DLD1 (cell line): ENCODE measurements at regions not wholly inside any gene's neighbourhood (a gene's known extent, or its start where the extent isn't known, plus 50 kb on each side); places are given as distances from the start of the nearest gene placed in this dataset.

ENCODE experiments used
- in situ Hi-C: cut with HindIII; loops from 2 replicates; pipeline ENCODE4 v1.10.0; 2017; ENCODE audit warnings: low sequenced_read_pairs

DNA sequence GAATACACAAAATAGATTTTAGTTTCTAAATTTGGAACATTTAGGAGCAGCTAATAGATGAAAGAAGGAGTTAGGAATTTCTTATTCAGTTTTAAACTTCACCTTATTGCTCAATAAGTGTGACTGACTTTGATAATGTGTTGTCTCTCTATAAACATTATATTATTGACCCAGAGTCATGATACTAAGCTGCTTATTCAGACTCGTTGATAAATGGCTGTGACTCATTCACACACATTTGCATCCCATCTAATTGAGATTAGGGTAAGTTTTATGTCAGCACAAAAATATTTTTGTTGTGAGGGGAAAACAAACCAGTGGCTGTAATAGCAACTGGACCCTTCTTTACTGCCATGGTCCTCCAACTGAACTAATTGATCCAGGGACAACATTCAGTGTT lies 137.6 kb downstream of the GOLIM4 start:
- in situ Hi-C loops, result no loop called here

DNA sequence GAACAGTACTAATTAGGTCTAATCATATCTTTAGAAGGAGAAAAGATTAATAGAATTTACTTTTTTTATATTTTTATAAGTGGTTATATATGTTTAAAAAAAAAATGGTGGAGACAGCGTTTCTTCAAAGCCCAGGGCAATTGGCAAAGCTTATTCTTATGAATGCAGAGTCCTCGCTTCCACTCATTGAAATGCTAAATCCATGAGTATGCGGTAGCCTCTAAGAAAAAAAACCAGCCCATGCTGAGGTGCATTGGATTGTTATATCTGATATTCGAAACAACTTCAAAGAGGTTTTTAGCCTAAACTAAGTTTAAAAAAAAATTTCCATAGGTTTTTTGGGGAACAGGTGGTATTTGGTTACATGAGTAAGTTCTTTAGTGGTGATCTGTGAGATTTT lies 142.8 kb downstream of the GOLIM4 start:
- in situ Hi-C loops, result no loop called here

DNA sequence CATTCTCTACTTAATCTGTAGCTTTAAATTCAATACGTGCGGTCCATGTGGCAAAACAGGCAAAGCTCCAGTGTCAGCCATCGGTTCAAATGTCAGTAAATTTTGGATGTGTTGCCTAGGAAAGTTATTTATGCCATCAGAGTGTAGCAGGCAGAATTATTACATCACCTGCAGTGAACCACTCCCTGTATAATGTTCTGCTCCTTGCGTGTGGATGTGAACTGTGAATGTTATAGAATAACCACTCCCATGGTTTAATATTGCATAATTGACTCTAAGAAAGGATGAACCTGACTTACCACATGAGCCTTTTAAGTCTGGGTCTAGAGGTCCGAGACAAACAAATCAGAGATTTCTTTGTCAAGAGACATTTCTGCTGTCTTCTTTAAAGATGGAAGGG lies 145.5 kb downstream of the GOLIM4 start:
- in situ Hi-C loops, result no loop called here

DNA sequence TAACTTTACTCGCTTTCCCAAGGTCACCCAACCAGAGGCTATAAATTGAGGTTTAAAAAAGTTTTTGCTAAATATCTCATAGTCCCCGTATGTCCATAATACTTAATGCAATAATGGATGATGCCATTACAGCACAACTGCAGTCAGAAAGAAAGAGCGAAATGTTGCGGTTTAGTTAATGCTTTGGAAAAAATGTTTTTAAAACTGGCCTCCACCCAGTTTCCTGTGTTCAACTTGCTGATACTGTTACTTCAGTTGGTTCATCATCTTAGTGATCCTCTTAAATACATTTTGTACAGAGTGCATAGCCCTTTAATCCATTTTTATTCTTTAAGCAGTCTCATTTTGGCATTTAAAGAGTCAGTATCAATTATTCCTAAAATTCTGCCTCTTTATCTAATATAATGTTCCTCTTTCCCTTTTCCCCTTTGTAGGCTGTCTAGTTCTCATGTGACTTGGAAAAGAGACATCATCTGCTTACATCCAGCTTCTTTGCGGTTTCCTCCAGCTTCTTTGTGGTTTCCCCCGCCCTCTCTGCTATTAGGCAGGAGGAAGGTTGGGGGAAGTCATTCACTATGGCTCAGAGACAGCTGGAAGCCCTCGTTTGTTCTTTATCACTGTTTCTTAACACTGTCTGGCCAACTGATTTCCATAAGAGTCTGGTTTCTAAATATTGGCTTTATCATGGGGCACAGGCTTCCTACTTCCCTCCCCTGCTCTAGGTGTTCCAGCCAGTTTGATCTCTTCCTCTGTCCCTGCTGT lies 154.3 kb downstream of the GOLIM4 start:
- in situ Hi-C loops, result no loop called here

DNA sequence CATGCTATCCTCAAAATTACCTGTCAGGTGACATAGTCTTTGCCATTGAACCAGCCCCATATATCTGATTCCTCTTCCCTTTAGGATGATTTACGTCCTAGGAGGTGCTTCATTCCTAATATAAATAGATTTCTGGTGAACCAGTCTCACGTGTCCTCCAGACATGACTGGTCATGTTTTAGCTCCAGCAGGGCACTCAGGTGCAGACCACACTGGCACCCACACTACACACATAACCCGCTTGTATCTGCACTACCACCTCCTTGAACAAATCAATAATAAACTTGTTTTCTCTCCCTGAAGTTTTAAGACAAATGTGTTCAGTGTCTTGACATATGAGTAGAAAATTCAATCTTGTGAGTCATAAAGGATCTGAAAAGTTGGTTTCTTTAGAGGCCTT lies 155.5 kb downstream of the GOLIM4 start:
- in situ Hi-C loops, result no loop called here

DNA sequence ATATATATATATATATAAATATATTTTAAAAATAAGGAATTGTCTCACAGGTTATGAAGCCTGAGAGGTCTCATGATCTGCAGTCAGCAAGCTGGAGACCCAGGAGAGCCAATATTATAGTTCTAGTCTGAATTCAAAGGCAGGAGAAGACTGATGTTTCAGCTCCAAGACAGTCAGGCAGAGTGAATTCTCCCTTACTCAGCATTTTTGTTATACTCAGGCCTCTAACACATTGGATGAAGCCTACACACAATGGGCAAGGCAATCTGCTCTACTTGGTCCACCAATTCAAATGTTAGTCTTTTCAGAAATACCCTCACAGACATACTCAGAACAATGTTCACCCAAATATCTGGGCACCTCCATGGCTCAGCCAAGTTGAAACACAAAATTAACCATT lies 157.2 kb downstream of the GOLIM4 start:
- in situ Hi-C loops, result no loop called here

DNA sequence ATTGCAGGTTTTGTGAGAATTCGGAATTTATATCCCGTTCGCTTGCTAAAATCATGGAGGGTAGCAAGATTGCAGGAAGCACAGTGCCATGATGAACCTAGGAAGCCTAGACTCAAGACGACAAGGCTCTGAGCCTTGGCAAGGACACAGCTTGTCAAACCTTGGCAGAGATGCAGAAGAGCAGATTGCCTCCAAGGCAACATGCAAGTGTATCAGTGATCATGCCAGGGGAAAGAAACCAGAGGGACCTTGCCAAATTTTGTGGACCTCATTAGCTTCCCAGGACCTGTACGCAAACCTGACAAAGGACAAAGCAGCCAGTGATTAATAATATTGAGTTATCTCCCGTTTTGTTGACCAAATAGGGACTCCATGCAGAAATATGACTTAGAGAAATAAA lies 159.7 kb downstream of the GOLIM4 start:
- in situ Hi-C loops, result no loop called here

DNA sequence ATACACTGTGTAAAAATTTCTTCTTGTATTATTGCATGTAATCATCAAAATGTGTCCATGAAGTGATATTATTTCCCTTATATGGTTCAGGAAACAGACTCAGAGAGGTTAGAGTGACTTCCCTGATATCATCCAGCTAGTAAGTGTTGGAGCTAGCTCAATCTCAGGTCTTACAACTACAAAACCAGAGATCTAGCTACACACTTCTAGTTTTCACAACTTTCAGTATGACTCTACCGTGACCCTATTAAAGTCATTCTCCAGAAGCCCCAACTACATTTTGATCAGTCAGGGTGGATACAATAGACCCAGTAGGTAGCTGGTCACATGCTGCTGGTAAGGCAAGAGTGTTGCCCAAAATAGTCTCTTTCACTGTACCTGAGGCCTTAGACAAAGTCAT lies 165.3 kb downstream of the GOLIM4 start:
- in situ Hi-C loops, result no loop called here

DNA sequence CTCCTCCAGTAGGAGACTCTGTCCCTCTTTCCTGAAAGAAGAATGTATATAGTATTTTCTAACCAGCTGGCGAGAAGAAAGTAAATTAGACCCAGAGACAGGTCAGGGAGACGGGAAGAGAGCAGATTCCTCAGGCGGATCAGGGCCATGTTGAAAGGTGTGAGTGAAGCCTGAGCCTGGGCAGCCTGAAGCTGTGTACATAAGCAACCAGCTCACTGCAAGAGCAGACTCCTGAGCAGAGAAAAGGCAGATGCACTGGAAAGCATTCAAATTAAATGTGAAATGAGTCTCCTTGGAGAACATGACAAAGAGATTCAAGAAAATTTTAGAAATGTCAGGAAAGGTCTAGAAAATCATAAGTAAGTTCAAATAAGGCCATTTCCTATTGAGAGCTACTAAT lies 165.8 kb downstream of the GOLIM4 start:
- in situ Hi-C loops, result loop anchor here (10.0 kb wide), 1 partner anchor 95 kb away; no protein-coding TSS in a partner anchor

DNA sequence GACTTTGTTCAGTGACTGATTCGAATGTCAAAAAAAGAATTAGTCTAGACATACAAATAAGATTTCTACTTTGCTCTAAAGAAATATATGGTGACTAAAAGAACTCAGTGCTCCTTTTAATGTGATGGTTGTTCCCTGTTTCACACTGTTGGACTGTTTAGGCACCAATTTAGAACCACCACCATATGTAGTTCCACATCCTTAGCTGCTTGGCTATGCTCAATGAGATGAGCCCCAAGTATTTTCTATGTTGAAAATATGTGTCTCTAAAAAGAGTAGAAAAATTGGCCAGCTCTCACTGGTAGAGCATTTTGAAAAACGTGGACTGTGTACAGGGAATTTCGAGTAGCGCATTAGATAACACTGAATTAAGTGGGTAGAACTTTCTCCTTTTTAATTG lies 167.3 kb downstream of the GOLIM4 start:
- in situ Hi-C loops, result loop anchor here (10.0 kb wide), 1 partner anchor 96 kb away; no protein-coding TSS in a partner anchor

DNA sequence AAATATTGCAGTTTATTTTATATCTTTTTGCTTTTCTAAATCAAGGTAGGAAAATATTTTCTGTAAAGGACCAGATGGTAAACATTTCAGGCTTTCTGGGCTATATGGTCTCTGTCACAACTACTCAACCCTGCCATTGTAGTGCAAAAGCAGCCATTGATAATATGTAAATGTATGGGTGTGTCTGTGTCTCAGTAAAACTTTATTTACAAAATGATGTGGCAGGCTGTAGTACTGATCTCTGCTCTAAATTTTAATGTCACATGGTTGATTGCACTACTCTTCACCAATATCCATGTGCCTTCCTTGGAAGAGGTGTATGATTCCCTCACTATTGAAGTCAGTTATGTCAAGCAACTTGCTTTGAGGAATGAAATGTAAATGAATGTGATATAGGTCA lies 175.0 kb downstream of the GOLIM4 start:
- in situ Hi-C loops, result loop anchor here (10.0 kb wide), 1 partner anchor 104 kb away; no protein-coding TSS in a partner anchor

DNA sequence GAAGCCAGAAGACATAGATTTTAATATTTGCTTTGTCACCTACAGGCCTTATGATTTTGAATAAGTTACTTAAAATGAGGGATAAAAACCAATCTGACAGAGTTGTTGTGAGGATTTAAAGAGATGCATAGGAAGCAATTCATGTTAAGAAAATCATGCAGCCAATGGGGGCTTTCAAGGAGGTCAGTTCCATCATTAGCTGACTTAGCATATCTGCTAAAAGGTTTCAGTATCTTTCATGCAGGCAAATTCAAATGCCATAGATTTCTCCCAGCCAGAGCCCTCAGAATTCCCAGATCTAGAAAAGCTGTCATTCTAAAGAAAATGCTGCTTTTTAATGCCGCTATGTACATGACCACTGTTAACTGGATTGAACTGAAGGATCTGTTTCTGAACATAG lies 176.1 kb downstream of the GOLIM4 start:
- in situ Hi-C loops, result no loop called here

DNA sequence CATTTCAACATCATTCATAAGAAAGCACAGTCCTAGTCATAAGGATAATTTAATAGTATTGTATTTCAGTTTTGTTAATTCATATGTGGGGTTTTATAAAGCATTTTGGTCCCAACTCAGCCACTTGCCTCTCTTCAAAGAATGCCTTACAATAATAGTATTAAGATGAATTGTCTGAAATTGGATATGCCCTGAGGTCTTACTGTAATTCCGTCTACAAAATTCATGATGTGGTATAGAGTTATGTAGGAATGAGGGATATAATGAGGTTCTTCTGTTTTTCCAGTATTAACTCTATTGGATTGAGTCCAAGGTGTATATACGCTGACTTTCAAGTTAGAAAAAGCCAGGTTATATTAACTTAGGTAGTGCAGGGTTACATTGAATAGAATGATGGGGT lies 177.0 kb downstream of the GOLIM4 start:
- in situ Hi-C loops, result no loop called here

DNA sequence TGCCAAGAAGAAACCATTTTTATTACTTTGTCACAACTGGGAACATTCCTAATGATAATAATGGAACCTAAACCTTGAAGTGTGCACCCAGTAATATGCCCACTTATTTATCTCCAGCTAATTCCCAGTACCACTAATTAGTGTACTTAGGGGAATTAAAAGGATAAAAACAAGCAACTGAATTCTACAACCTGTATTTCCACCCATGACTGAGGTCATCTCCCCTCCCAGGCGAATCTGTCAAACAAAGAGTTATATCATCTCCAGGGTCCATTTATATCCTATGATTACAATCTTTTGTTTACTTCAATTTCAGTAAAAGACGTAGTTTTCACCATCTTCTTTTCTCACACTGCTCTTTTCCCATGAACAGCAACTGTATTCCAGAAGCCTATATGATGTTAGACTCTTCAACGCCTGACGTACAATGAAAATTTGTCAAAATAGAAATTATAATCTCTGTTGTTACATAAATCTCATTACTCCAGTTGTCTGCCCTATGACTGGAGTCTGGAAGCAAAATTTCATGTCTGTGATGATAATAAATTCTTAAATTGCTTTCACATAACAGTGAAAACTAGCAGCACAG lies 177.6 kb downstream of the GOLIM4 start:
- in situ Hi-C loops, result no loop called here

DNA sequence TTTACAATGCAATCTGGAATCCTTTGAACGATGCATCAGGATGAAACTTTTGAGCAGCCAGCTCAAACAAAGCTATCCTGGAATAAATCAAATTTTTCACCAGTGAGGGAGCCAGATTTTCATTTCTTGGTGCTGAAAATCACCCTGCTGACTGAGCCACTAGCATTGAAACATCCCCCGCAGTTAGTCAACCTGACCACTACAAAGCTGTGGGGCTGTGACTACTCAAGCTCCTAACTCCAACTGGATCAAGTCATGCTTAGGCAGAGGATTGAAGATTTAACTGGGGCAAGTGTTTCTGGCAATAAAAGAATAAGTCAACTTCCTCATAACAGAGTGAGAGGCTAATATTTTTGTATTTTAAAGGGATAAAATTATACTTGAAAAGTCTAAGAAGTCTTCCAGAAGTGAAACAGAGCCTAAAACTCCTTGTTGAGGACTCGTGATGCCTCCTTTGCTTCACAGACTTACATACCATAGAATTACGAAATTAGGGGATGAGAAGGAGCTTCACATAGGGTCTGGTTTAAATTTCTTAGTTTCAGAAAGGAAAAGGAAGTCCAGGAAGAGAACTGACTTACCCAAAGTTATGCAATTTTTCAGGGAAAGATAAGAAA lies 177.8 kb downstream of the SERPINI1 start:
- in situ Hi-C loops, result no loop called here

DNA sequence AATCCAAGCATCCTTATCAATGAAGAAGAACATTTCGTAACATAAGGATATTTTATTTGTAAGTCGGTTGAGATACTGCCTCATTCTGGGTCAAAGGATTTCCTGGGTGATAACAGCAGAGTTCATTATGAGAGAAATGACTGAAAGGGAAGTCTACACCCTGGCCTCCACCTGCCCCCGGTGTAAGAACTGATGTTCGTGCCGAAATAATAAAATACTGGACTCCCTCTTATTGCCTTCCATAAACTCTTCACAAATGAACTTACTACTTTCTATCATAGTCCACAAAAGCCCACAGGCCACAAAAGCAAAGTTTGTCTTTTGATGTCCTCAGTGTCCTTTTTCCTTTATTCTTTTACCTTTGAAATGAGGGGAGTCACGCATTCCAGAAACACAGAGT lies 174.4 kb downstream of the SERPINI1 start:
- in situ Hi-C loops, result loop anchor here (5.0 kb wide), 1 partner anchor 92 kb away; no protein-coding TSS in a partner anchor

DNA sequence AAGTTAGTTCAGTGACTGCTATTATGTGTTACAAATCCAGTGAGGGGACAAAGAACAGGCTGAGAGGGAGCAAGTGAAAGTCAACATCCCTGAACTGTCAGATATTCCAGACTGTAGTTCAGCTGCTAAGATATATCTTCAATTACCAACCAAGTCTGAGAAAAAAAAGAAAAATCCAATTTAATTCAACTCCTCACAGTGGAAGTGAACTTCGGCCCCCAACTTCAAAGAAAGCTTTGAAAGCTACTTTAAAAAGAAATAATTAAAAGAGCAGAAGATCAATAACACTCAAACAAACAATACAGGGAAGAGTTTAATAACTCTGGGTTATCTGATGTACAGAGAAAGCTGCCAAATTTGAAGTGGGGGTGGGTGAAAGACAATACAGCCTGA lies 174.0 kb downstream of the SERPINI1 start:
- in situ Hi-C loops, result loop anchor here (5.0 kb wide), 1 partner anchor 93 kb away; no protein-coding TSS in a partner anchor

DNA sequence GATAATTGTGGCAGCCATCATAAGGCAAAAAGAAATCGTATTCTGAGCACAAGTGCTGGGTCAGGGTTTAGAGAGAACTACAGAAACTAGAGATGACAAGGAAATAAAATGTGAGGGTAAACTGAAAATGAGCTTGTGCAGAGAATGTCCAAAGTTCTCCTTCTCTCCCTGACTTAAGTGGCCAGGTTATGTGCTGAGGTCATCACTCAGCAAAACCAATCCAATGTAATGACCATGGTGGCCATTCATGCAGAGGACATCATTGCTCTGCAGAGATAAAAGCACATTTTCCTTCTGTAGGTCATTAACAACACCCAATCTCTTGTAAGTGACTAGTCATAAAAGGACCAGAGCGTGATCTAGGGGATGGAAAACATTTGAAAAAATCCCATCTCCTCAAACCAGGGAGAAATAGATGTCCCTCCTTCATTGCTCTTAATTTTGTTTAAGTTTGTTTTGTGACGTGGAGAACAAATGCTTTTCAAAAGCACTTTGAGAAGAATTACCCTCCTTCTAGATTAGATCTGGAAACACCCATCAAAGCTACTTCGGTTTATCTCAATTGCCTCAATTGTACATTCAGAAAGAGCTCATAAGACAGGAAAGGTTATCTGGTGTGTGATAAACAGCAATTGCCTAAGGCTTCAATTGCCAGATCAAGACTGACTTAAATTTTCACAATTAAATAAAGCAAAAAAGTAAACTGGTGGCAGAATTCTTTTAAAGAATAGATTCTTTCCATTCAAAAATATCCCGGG lies 173.4 kb downstream of the SERPINI1 start:
- in situ Hi-C loops, result loop anchor here (5.0 kb wide), 1 partner anchor 93 kb away; no protein-coding TSS in a partner anchor

DNA sequence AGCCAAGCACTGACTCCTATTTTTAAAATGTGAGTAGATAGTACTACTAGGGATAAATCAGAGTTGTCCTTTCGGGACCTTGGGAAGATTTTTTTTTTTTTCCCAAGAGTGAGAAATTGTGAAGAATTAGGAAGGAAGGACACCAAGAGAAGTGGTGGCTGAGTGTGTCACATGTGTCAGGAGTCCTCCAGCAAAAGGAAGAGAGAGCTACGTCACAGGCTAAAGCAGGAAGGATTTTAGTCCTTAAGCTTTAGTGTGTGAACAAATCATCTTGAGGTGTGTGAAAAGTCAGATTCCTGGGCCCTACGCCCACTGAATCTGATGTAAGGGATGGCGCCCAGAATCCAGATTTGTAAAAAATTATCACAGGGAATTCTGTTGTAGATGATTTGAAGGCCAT lies 172.7 kb downstream of the SERPINI1 start:
- in situ Hi-C loops, result loop anchor here (5.0 kb wide), 1 partner anchor 94 kb away; no protein-coding TSS in a partner anchor

DNA sequence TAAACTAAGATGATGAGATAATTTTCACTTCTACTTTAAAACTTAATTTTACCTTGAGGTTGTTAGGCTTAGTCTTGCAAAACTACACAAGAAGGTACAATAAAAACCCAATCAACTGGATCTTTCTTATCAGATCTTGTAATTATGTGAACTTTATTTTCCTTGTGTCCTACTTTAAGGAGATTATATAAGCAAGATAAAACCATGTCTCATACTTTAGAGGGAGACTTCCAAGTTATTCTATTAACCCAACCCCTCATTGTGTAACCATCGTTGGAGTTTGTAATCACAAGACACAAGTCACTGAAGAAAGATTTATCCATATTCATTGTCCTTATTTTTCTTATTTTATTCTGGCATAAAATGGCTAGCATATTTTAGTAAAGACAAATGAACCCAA lies 165.6 kb downstream of the SERPINI1 start:
- in situ Hi-C loops, result no loop called here

DNA sequence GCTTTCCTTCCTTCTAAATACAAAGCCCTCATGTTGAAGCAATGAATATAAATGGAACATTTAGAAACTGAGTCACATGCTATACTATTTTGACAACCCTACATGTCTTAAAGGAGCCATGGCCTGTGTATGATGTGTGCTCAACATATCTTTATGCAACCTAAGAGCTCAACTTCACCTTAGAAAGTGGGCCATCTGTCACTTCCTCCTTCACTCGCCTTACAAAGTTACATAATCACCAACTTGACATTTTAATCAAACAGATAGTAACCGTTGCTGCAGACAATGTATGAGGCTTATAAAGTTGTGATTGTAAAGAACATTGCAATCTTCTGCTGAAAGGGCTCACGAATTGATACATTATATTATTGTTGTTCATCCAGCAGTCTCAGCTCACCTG lies 163.6 kb downstream of the SERPINI1 start:
- in situ Hi-C loops, result no loop called here
